Kidney epithelial cell (primary cell): ENCODE measurements at regions not wholly inside any gene's neighbourhood (a gene's known extent, or its start where the extent isn't known, plus 50 kb on each side); places are given as distances from the start of the nearest gene placed in this dataset.

Experiments used
- DNase-seq: peaks from one replicate; pipeline ENCODE4 v3.0.0-alpha.2; 2010; ENCODE audit warnings: low read depth
- H3K27me3 ChIP-seq: 2 replicates; pipeline ENCODE4 v1.6.0; 2011; ENCODE audit warnings: low read length; ENCODE audit not compliant: control insufficient read depth, insufficient read depth
- H3K36me3 ChIP-seq: 2 replicates; pipeline ENCODE4 v1.5.1; 2011; ENCODE audit warnings: low read length; ENCODE audit not compliant: control insufficient read depth, insufficient read depth
- H3K4me3 ChIP-seq: 2 replicates; pipeline ENCODE4 v1.5.1; 2011; ENCODE audit warnings: low read depth, mild to moderate bottlenecking, control low read depth, low read length
- TF ChIP-seq, protein P1 (sequence below): IDR thresholded peaks from 2 replicates; pipeline ENCODE4 v1.5.1; 2011; ENCODE audit warnings: mild to moderate bottlenecking, moderate library complexity, low read length, control low read depth, inconsistent platforms; ENCODE audit not compliant: insufficient read depth, poor library complexity, severe bottlenecking

DNA sequence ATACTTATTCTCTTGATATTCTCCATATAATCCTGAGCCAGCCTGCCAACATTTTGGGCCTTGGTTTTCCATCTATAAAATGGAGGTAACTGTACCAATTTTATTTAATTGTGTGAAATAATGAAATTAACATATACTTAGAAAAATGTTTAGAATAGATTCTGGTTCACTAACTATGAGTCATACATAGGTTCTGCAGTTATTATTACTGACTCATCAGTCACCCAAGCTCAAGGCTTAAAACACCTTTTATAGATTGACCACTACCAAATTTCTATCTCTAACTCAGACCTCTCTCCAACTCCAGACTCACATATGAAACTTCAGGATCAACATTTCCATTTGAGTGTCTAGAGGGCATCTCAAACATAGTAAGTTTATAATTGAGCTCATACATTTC lies 1277.2 kb upstream of the GJE1 start:
- DNase-seq: no peak
- H3K4me3 ChIP-seq: no peak overlapping the region
- TF ChIP-seq, protein P1, sequence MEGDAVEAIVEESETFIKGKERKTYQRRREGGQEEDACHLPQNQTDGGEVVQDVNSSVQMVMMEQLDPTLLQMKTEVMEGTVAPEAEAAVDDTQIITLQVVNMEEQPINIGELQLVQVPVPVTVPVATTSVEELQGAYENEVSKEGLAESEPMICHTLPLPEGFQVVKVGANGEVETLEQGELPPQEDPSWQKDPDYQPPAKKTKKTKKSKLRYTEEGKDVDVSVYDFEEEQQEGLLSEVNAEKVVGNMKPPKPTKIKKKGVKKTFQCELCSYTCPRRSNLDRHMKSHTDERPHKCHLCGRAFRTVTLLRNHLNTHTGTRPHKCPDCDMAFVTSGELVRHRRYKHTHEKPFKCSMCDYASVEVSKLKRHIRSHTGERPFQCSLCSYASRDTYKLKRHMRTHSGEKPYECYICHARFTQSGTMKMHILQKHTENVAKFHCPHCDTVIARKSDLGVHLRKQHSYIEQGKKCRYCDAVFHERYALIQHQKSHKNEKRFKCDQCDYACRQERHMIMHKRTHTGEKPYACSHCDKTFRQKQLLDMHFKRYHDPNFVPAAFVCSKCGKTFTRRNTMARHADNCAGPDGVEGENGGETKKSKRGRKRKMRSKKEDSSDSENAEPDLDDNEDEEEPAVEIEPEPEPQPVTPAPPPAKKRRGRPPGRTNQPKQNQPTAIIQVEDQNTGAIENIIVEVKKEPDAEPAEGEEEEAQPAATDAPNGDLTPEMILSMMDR: no peak
- H3K36me3 ChIP-seq: no peaks in the 10 kb centered on the region
- no peaks in the 10 kb centered on the region for H3K27me3 ChIP-seq

DNA sequence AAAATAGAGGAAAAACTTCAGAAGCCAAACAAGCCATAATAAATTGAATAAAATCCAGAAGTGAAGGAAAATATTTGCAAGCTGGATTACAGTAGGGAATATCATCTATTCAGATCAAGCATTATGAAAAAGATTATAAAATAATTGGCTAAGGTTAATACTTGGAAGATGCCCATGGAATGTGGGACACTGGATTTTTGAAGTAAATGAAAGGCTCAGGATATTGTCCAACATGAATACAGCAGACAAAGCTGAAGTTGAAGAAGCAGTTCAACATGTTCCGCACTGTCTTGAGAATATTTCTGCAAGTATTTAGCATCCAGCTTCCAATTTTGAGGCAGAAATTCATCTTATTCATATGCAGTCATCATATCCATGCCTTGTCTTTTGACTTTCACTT lies 1278.4 kb upstream of the GJE1 start:
- Histone ChIP-seq H3K27me3 (no peaks in the 10 kb centered on the region), H3K36me3 (no peaks in the 10 kb centered on the region), H3K4me3 (no peak overlapping the region)
- DNase-seq: no peak
- TF ChIP-seq, protein P1: no peak

DNA sequence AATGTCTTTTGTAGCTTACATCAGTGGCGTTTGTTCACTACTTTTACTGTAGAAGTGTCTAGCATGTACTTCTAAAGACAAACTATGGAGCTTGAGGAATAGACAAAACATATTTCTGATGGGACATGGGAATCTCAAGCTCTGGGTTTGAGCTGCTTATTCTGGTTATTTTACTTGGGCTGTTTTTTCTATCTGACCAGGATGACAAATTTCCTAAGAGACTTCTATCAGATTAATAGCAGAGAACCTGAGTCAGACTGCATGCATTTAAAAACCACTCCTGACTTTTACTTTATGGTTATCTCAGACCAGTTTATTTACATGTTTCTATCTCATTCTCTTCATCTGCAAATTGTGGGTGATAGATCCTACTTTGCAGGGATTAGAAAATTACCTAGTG lies 1282.3 kb upstream of the GJE1 start:
- H3K4me3 ChIP-seq: no peak overlapping the region
- TF ChIP-seq, protein P1: no peak
- no peak for DNase-seq
- H3K27me3 ChIP-seq: no peaks in the 10 kb centered on the region
- no peaks in the 10 kb centered on the region for H3K36me3 ChIP-seq

DNA sequence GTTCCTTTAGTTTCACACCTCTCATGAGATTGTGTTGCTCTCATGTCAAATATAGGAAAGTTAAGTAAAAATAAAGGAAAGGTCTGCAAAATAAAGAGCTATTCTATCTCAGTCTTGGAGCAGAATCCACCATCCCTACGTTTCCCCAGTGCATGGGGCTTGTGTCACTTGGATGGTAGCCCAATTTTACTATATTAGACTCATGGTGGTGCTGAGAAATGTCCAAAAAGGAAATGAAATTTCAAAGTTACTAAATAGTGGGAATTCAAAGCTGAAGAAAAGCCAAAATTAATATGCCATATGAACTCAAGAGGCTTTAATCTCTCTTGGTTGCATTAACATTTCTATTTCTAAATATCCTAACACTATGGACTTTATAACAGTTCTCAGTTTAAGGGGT lies 1283.3 kb upstream of the GJE1 start:
- no peak for DNase-seq
- TF ChIP-seq, protein P1: no peak
- Histone ChIP-seq H3K36me3 (no peaks in the 10 kb centered on the region), H3K4me3 (no peak overlapping the region), H3K27me3 (no peaks in the 10 kb centered on the region)

DNA sequence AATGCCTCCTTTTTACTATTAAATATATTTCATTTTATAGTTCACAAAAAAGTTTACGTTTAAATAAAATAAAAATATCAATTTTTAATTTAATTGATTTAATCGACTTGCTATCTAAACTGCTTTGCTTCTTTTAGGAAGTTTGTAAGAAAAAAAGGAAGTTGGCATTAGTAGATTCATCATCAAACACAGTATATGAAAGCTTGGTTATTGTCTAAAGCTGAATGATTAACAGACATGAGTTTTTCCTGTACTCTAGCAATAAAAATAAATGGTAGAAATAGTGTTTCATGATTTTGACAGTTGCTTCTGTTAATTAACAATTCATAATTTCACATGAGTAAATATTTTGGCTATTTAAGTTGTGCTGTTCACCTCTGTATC lies 1285.5 kb upstream of the GJE1 start:
- TF ChIP-seq, protein P1: no peak
- no peaks in the 10 kb centered on the region for H3K27me3 ChIP-seq
- H3K4me3 ChIP-seq: no peak overlapping the region
- no peaks in the 10 kb centered on the region for H3K36me3 ChIP-seq
- no peak for DNase-seq

DNA sequence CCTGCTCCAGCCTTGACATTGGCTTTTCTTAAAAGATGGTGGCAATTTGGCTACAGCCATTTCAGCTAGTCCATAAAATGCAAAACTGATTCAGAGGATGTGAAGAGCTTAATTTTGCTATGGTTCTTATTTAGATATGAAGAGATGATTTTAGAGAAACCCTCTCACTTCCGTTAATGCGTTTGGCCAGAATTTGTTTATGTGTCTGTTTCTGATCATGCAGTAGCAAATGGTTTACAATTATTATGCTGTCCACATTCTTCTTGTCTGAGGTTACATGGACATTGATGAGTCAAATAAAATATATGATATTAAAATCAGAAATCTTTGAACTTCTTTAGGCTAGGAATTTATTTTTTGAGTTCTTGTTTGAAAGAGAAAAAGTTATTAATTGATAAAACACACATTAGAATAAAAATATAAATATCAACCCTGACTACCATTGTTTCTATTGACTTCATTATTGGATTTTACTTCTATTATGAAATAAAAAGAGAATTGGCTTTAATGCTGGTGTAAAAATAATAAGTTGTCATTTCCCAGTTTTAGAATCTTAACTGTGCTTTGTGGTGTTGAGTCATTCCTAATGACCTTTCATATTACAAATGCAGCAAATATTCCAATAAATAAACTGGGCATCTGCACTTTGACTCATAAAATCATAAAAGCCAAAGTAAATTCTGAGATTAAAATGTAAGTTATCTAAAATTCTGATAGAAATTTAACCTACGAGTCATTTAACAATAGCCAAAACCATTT lies 1286.0 kb upstream of the GJE1 start:
- no peak for DNase-seq
- Histone ChIP-seq H3K27me3 (no peaks in the 10 kb centered on the region), H3K36me3 (no peaks in the 10 kb centered on the region), H3K4me3 (no peak overlapping the region)
- TF ChIP-seq, protein P1: no peak
